ENCODE measurements at regions not wholly inside any gene's neighbourhood (a gene's known extent, or its start where the extent isn't known, plus 50 kb on each side); places are given as distances from the start of the nearest gene placed in this dataset.
"Not testable (repeated sequence)": the region's sequence is repeated elsewhere in the genome, so short reads cannot be mapped to it uniquely, and the experiment has no call there.

DNA sequence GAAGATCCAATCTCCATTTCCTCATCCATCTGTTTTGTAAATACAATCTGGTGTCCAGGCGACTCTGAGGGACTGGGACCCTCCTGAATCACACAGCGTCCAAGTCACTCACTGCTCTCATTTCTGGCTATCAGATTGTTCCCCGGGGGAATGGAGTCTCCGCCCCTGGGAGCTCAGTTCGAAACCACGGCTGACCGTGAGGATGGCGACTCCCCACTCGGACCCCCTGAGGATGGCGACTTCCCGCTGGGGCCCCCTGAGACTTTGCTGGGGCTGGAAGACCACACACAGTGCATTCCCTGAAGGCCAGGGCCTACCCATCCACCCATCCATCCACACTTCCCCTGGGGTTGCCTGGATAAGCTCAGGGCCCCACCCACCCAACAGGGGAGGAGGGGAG, 360.5 kb downstream of the BCL2L11 start:
- not testable (repeated sequence) for DNase-seq

- not testable (repeated sequence) for DNase-seq
These were observed 362.4 kb downstream of the BCL2L11 start for GRCh38 chr2:111482987-111483679.

GRCh38 chr2:111484097-111484496, 363.4 kb downstream of the BCL2L11 start:
- DNase-seq, result not testable (repeated sequence)

DNA sequence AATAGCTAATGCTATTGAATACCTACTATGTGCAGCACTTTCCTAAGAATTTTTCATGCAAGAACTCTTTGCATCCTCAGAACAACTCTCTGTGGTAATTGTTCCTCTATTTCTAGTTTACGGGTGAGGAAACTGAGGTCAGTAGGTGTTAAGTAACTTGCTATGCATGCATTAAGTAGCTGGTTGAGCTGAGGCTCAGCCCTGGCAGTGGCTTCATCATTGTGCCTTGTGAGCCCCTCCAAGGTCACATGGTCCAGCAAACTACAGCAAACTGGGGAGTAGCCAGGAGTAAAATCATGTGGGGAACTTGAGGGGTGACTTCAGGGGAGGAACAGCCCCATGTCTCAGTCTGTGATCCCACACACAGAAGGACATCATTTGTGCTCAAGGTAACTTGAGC, 365.2 kb downstream of the BCL2L11 start:
- peak in 1 of 2 donors; percentile 17 for DNase-seq

- not testable (repeated sequence) for DNase-seq
These were observed 367.7 kb downstream of the BCL2L11 start for GRCh38 chr2:111488451-111488850.

DNA sequence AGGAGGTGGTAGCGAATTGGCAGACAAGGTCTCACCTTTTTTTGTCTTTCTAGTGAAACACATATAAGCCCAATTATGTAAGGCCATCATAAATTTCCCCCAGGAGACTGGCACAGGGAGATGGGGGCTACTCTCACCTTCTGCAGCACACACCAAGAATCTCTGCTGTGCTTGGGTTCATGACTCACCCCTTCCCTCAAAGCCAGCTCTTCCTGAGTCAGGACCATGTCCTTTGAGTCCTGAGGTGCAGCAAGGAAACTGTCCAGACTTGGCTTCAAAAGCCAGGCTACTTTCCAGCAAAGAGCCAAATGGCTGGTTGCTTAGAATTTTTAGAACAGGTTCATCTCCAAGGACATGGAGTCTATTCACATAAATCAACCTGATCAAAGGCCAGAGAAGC, 368.7 kb downstream of the BCL2L11 start:
- DNase-seq, result not testable (repeated sequence)

GRCh38 chr2:111491181-111491580, 370.5 kb downstream of the BCL2L11 start:
- not testable (repeated sequence) for DNase-seq

DNA sequence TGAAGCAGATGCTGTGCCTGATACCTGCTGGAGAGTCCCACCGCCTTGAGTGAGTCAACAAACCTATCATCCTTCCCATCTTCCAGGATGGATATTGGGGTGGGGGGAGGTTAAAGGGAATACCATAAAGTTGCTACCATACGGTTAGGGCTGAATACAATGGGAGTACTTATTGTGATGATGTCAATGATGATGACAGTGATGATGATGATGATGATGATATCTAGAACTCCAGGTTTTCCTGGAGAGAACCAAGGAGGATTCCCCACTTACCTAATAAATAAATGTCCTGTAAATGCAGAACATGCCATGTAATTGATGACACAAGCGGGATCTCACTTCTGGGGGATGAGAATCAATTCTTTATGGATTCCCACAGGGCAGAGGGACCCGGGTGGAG, 370.9 kb downstream of the BCL2L11 start:
- DNase-seq, result not testable (repeated sequence)

DNA sequence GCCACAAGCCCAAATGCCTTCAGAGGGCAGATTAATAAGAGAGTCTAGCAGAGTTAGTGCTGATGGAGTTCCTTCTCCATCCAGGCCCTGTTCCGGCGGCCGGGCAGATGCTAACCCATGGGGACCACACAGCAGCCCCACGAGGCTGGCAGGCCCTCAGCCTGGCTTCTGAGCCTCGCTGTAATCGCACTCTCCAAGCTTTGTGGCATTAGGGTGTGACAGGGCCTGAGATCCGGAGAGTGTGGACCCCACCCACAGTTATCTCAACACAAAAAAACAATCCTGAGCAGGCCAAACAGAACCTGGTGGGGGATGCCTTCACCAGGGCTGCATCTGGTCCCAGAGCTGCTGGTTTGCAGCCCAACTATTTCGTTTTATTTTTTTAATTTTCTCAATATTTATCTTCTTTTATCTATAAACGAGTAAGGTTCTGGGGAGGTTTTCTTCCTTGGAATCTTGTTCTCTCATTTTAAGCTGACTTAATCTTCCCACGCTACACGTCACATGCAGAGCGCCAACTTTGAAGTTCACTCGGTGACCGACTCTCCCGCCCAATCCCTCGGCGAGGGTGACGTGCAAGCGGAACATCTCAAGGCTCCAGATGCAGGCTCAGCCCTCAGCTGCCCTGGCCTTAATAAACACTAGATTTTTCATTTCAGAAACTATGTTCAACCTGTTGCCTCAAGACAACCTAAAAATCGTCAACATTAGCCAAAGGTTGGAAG, 372.4 kb downstream of the BCL2L11 start:
- not testable (repeated sequence) for DNase-seq

DNA sequence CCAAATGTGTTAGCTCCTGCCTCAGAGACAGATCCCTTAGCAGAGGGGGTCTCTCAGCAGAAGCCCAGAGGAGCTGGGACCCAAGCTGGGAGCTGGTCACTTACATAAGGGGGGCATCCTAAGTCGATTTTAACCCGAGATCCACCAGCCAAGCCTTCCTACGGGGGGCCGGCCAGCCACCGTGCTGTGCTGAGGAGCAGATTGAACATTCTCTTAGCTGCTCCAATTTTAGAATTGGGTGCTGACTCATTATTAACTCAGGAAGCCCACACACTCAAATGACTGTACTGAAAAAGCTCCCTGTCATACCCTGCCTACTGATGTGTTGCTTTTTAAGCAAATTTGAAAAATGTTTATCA, 373.0 kb downstream of the BCL2L11 start:
- DNase-seq, result not testable (repeated sequence)

GRCh38 chr2:111494288-111494980, 373.7 kb downstream of the BCL2L11 start:
- DNase-seq, result not testable (repeated sequence)

DNA sequence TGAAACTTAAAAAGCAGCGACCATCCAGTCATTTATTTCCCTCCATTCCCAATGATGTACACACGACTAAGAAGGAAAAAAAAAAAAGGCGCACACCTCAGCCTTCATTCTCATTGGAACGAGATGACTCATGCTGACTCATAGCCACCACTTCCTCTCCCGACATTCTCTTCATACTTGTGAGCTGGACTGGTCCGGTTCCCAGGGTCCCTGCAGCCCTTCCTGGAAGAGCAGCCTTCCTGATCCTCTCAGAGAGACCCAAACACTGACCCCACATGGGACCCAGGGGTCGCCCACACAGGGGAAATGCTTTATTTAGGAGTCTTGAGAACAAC, 374.2 kb downstream of the BCL2L11 start:
- DNase-seq, result not testable (repeated sequence)

DNA sequence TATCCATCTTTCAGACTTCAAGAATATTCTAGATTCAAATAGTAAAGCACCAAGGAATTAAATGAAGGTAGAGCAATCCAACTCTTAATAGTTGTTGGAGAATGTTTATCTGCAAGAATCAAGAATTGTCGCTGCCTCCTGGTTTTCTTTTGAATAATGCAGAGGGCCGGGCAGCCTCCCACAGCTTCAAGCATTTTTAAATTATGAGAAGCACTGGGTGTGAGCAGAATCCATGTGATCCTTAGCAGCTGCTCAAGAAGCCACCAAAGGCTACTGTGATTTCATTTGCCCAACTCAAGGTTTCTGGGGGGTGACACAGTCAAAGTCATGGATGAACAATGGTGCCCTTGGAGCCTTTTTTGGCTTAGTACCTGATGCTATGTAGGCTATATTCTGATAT, 374.9 kb downstream of the BCL2L11 start:
- DNase-seq, result peak in 1 of 2 donors; percentile 17

- DNase-seq, result not testable (repeated sequence)
These were observed 375.5 kb downstream of the BCL2L11 start for GRCh38 chr2:111496176-111496575.

GRCh38 chr2:111496860-111497259, 376.1 kb downstream of the BCL2L11 start:
- not testable (repeated sequence) for DNase-seq

GRCh38 chr2:111497270-111497669, 376.6 kb downstream of the BCL2L11 start:
- DNase-seq, result not testable (repeated sequence)

DNA sequence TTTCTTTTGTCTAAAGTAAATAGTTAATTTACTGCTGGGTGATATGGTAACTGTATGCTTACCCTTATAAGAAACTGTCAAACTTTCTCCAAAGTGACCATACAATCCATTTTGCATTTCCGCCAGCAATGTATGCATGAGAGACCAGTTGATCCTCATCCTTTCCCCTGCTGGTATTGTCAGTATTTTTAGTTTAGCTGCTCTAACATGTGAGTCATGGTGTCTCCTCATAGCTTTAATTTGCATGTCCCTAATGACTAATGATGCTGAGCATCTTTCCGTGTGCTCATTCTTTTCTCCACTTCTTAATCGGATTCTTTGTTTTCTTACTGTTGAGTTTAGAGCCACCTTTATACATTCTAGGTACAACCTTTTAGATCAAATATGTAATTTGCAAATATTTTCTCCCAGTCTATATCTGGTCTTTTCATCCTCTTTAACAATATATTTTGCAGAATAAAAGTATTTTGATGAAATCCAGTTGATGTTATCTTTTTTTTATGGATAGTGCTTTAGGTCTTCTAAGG, 379.9 kb downstream of the BCL2L11 start:
- not testable (repeated sequence) for DNase-seq

- DNase-seq, result not testable (repeated sequence)
These were observed 380.0 kb downstream of the ANAPC1 start for GRCh38 chr2:111503844-111504570.

DNA sequence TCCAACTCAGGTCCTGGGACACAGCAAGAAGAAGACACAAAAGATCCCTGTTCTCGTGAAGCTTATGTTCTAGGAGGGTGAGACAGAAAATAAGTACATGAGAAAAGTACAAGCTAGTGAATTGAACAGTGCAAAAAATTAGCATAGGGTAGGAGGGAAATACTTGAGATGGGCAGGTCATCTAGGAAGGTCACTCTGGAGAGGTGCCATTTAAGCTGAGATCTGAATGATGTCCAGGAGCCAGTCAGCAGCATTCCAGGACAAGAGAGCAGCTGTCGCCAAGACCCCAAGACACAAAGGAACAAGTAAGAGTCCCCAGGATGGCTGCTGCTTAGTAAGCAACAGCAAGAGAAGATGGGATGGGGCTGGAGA, 379.4 kb downstream of the ANAPC1 start:
- not testable (repeated sequence) for DNase-seq

GRCh38 chr2:111505267-111505666, 378.7 kb downstream of the ANAPC1 start:
- DNase-seq, result not testable (repeated sequence)

GRCh38 chr2:111506936-111507335, 377.1 kb downstream of the ANAPC1 start:
- DNase-seq, result not testable (repeated sequence)

DNA sequence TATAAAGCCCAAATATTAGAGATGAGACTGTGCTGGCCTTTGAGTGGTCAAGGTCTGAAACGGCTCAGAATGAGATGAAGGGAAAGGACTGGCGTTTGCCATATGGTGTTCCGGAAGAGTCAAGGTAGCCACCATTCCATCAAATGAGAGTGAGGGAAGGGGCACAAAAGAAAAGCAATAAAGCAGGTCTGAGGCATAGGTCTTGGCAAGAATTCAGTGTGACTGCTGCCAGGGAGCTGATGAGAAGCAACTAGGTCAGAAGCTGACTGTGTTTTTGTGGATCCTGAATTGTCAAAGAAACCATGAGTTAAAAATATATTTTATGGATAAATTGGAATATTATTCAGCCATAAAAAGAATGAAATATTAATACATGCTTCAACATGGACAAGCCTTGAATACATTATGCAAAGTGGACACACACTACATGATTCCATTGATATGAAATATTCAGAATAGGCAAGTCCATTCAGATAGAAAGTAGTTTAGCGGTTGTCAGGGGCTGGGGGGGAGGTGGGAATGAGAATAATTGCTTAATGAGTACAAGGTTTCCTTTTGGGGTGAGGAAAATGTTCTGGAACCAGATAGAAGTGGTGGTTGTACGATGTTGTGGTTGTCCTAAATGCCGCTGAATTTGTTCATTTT, 374.6 kb downstream of the ANAPC1 start:
- not testable (repeated sequence) for DNase-seq
